ENCODE measurements at regions not wholly inside any gene's neighbourhood (a gene's known extent, or its start where the extent isn't known, plus 50 kb on each side); places are given as distances from the start of the nearest gene placed in this dataset.

GRCh38 chr16:5722116-5722619 is 624.6 kb upstream of the EEF2KMT start:
- no peak for DNase-seq (ENCODE audit: low read depth in 1 of 2, low spot score in 1 of 2)

GRCh38 chr16:5715155-5715554 is 617.6 kb upstream of the EEF2KMT start:
- DNase-seq (ENCODE audit: low read depth in 1 of 2, low spot score in 1 of 2) = no peak

- DNase-seq (ENCODE audit: low read depth in 1 of 2, low spot score in 1 of 2) = no peak
Observed at GRCh38 chr16:5709889-5710288, 612.3 kb upstream of the EEF2KMT start.

- no peak for DNase-seq (ENCODE audit: low read depth in 1 of 2, low spot score in 1 of 2)
Observed at GRCh38 chr16:5706211-5706610, 608.6 kb upstream of the EEF2KMT start.

- DNase-seq (ENCODE audit: low read depth in 1 of 2, low spot score in 1 of 2) = no peak
Observed at GRCh38 chr16:5704271-5704670, 606.7 kb upstream of the EEF2KMT start.

GRCh38 chr16:5693426-5693825 is 595.8 kb upstream of the EEF2KMT start:
- DNase-seq (ENCODE audit: low read depth in 1 of 2, low spot score in 1 of 2) = no peak

- no peak for DNase-seq (ENCODE audit: low read depth in 1 of 2, low spot score in 1 of 2)
Observed at GRCh38 chr16:5681966-5682365, 584.4 kb upstream of the EEF2KMT start.

GRCh38 chr16:5678371-5678770 is 580.8 kb upstream of the EEF2KMT start:
- DNase-seq (ENCODE audit: low read depth in 1 of 2, low spot score in 1 of 2) = no peak

- no peak for DNase-seq (ENCODE audit: low read depth in 1 of 2, low spot score in 1 of 2)
Observed at GRCh38 chr16:5671421-5671820, 573.8 kb upstream of the EEF2KMT start.

- no peak for DNase-seq (ENCODE audit: low read depth in 1 of 2, low spot score in 1 of 2)
Observed at GRCh38 chr16:5670198-5670597, 572.6 kb upstream of the EEF2KMT start.

GRCh38 chr16:5668553-5668952 is 571.0 kb upstream of the EEF2KMT start:
- no peak for DNase-seq (ENCODE audit: low read depth in 1 of 2, low spot score in 1 of 2)

- DNase-seq (ENCODE audit: low read depth in 1 of 2, low spot score in 1 of 2) = no peak
Observed at GRCh38 chr16:5665834-5666233, 568.2 kb upstream of the EEF2KMT start.

GRCh38 chr16:5653789-5654188 is 556.2 kb upstream of the EEF2KMT start:
- DNase-seq (ENCODE audit: low read depth in 1 of 2, low spot score in 1 of 2) = no peak

- DNase-seq (ENCODE audit: low read depth in 1 of 2, low spot score in 1 of 2) = no peak
Observed at GRCh38 chr16:5653041-5653440, 555.4 kb upstream of the EEF2KMT start.

GRCh38 chr16:5649762-5650743 is 552.5 kb upstream of the EEF2KMT start:
- no peak for DNase-seq (ENCODE audit: low read depth in 1 of 2, low spot score in 1 of 2)

GRCh38 chr16:5647051-5647450 is 549.5 kb upstream of the EEF2KMT start:
- no peak for DNase-seq (ENCODE audit: low read depth in 1 of 2, low spot score in 1 of 2)

- no peak for DNase-seq (ENCODE audit: low read depth in 1 of 2, low spot score in 1 of 2)
Observed at GRCh38 chr16:5643855-5644531, 546.4 kb upstream of the EEF2KMT start.

- no peak for DNase-seq (ENCODE audit: low read depth in 1 of 2, low spot score in 1 of 2)
Observed at GRCh38 chr16:5642436-5642835, 544.8 kb upstream of the EEF2KMT start.

- no peak for DNase-seq (ENCODE audit: low read depth in 1 of 2, low spot score in 1 of 2)
Observed at GRCh38 chr16:5642011-5642410, 544.4 kb upstream of the EEF2KMT start.

GRCh38 chr16:5640883-5641282 is 543.3 kb upstream of the EEF2KMT start:
- DNase-seq (ENCODE audit: low read depth in 1 of 2, low spot score in 1 of 2) = no peak

- no peak for DNase-seq (ENCODE audit: low read depth in 1 of 2, low spot score in 1 of 2)
Observed at GRCh38 chr16:5639531-5639930, 541.9 kb upstream of the EEF2KMT start.

- no peak for DNase-seq (ENCODE audit: low read depth in 1 of 2, low spot score in 1 of 2)
Observed at GRCh38 chr16:5635331-5635730, 537.7 kb upstream of the EEF2KMT start.

Data from activated T-helper 1 cell treated with anti-CD3 and anti-CD28 coated beads, Interleukin-2, amount 50 U/mL, for 16 hours (primary cell).